OCI-LY7 (cell line): ENCODE measurements at regions not wholly inside any gene's neighbourhood (a gene's known extent, or its start where the extent isn't known, plus 50 kb on each side); places are given as distances from the start of the nearest gene placed in this dataset.

Experiments used
- EZH2phosphoT487 ChIP-seq: fragments of 200-600 bp; sonication (generic); IDR thresholded peaks from 2 replicates; pipeline ENCODE4 v1.6.1; 2018; ENCODE audit warnings: low read depth, borderline replicate concordance, mild to moderate bottlenecking, mixed run types, antibody characterized with exemption, low read length, moderate library complexity, mixed read lengths
- TF ChIP-seq, protein P1 (sequence below): fragments of 200-600 bp; sonication (generic); conservative IDR thresholded peaks from 2 replicates; pipeline ENCODE4 v1.5.1; 2014; ENCODE audit warnings: mild to moderate bottlenecking, antibody characterized with exemption, low read length, moderate library complexity, mixed read lengths

DNA sequence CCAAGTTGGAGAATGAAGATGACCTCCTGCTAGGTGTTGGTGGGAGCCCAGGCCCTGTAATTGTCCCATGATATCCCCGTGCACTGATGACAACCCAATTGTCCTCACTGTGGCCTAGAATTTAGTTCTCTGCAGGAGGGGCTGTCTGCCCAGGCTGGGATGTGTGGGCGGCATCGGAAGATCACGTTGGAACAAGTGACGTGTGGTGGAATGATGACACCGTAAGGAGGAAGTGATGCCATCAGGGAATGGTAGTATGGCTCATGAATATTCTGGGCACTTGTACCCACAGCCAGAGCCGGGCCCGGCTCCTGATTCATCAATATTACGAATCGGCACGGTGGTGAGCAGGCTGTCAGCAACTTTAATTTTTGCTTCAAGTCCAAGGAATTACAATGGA, 111.6 kb downstream of the MIAT start:
- TF ChIP-seq, protein P1, sequence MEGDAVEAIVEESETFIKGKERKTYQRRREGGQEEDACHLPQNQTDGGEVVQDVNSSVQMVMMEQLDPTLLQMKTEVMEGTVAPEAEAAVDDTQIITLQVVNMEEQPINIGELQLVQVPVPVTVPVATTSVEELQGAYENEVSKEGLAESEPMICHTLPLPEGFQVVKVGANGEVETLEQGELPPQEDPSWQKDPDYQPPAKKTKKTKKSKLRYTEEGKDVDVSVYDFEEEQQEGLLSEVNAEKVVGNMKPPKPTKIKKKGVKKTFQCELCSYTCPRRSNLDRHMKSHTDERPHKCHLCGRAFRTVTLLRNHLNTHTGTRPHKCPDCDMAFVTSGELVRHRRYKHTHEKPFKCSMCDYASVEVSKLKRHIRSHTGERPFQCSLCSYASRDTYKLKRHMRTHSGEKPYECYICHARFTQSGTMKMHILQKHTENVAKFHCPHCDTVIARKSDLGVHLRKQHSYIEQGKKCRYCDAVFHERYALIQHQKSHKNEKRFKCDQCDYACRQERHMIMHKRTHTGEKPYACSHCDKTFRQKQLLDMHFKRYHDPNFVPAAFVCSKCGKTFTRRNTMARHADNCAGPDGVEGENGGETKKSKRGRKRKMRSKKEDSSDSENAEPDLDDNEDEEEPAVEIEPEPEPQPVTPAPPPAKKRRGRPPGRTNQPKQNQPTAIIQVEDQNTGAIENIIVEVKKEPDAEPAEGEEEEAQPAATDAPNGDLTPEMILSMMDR: no peak
- TF ChIP-seq EZH2phosphoT487: no peak
